ENCODE measurements at regions not wholly inside any gene's neighbourhood (a gene's known extent, or its start where the extent isn't known, plus 50 kb on each side); places are given as distances from the start of the nearest gene placed in this dataset.
"Not testable (repeated sequence)": the region's sequence is repeated elsewhere in the genome, so short reads cannot be mapped to it uniquely, and the experiment has no call there.

DNA sequence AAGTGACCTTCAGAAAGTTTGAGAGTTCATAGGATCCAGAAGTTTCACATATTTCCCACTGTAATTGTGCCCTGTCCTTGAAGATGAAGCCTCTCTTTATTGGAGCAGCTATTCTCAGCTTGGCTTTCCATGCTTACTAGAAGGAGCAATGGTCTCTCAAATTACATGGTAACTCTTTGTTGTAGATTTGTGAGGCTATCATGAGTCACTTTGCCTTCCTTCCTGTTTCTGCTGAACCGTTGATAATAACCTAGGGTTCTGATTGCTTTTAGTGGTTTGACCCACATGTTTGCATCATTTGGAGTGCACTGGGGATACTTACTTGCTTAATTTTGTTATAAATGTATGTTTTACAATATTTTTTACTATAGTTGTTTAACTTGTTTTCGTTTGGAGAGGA is 772.9 kb upstream of the SLITRK6 start:
- peak; percentile 68 for DNase-seq (ENCODE audit: low read depth)

DNA sequence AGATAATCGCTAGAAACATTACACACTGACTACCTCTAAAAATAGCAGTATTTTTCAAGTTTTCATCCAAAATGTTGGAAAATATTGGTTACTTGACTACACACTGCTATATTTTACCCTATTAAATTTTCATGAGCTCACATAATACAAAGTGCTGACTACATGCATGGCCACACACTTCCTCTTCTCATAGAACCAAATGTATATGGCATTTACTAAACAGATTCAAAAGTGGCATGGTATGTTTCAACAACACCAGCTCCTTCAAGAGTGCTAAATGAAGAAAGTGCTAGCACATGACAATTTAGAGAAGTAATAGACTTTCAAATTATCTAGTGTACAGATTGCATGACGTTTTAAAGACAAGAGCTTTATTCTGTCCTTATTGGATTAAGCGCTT is 780.4 kb upstream of the SLITRK6 start:
- DNase-seq (ENCODE audit: low read depth) = no peak

DNA sequence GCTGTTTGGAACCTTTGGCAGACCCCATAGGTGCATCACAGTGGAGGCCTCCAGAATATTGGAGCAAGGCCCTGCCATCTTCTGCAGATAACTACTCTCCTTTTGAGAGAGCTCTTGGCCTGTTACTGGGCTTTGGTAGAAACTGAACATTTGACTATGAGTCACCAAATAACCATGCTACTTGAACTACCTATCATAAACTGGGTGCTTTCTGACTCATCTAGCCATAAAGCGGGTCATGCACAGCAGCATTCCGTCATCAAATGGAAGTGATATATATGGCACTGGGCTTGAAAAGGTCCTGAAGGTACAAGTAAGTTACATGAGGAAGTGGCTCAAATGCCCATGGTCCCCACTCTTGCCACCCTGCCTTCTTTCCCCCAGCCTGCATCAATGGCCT is 782.5 kb upstream of the SLITRK6 start:
- peak; percentile 36 for DNase-seq (ENCODE audit: low read depth)

DNA sequence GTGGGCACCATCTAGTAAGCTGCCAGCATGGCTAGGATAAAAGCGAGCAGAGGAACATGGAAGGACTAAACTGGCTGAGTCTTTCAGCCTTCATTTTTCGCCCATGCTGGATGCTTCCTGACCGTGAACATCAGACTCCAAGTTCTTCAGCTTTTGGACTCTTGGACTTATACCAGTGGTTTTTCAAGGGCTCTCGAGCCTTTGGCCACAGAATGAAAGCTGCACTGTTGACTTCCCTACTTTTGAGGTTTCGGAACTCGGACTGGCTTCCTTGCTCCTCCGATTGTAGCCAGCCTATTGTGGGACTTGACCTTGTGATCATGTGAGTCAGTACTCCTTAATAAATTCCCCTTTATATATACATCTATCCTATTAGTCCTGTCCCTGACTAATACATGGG is 785.1 kb upstream of the SLITRK6 start:
- no peak for DNase-seq (ENCODE audit: low read depth)

DNA sequence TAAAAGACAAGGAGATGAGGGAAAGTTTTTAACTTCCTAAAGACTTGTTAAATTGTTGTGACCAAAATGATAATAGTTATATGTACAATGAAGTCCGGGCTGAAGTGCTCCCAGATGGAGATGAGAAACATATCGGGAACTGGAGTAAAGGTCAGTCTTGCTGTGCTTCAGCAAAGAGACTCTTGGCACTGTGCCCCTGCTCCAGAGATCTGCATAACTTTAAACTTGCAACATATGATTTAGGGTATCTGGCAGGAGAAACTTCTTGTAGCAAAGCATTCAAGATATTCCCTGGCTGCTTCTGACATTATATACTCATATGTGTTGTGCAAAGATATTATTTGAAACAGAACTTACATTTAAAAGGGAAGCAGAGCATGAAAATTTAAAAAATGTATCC is 786.6 kb upstream of the SLITRK6 start:
- peak; percentile 47 for DNase-seq (ENCODE audit: low read depth)

DNA sequence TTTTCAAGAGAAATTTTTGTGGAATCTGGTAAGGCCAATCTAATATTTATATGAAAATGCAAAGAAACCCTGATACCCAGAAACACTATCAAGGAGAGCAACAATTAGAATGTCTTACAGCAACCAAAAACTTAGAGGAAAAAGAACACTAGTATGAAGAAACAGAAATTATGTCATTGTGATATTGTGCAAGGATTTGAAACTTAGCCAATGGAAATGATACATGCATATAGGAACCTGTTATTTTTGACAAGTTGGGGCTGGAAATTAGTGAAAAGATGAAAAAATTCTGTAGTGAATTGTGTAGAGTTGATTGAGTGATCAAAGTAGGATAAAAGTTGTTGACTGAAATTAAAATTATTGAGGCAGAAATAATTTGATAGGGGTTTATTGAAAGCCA is 792.6 kb upstream of the SLITRK6 start:
- no peak for DNase-seq (ENCODE audit: low read depth)

DNA sequence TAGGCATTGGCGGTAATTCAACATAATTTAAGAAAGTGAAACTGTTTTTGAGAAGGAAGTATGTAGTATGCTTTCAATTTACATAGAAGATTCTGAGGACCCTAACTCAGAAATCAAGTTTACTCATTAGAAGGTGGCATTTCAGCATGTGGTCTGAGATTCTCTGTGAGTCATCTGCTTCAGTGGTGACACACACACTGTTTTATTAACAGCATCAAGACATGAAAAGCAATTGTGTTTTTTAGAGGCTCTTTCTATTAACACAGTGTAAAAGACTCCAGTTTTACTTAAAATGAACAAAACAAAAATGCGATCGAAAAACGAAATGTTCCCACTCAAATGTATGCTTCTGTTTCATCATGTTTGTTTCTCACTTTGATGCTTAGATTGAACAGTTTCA is 802.1 kb upstream of the SLITRK6 start:
- DNase-seq (ENCODE audit: low read depth) = peak; percentile 59

DNA sequence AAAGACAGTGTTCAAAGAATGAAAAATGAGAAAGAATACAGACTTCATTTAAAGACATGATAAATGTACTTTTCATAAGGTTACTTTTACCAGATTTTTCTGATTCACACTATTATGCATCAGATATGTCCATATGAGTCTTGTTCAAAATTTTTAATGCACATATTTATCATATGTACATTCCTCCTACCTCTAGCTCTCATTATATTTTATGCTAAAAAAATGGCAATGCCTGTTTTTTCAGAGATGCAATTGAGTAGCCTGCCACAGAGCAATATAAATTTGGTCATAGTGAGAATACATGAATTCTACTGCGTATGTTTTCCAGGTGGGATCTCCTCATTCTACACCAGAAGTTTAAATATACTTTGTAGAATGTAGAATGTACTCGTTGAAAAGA is 807.0 kb upstream of the SLITRK6 start:
- DNase-seq (ENCODE audit: low read depth) = no peak

DNA sequence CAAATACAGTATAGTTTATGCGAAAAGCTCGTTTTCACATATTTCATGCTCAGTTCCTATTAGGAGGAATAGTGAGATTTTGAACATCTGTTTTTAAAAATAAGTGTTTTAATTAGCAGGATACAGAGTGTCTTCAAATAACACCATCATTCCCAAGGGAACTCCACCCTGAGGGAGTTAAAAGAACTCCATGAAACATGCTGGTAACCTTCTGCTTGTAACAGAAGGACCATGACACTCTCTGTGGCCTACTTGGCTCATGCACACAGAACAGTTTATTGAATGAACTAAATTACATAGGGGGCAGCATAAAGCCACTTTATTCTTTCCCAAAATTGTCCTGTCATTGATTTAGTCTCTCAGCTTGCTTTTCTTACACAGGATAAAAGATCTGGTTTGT is 809.5 kb upstream of the SLITRK6 start:
- no peak for DNase-seq (ENCODE audit: low read depth)

DNA sequence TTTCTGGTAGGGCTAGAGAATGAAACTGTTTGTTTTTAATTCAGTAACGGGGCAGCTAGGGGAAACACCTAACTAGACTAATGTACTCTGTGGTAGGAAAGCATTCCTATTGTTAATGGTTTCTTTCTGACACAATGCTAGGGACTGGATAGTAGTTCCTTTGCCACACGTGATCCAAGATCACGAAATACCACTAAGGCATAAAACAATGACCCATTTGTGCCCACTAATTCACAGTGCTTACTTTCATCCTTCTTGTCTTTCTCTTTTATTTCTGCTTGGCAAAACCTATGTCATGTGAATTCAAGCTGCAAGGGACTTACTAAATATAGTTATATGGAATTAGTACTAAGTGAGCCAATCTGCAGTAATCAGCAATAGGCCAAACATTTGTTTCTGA is 834.1 kb upstream of the SLITRK6 start:
- peak; percentile 11 for DNase-seq (ENCODE audit: low read depth)

DNA sequence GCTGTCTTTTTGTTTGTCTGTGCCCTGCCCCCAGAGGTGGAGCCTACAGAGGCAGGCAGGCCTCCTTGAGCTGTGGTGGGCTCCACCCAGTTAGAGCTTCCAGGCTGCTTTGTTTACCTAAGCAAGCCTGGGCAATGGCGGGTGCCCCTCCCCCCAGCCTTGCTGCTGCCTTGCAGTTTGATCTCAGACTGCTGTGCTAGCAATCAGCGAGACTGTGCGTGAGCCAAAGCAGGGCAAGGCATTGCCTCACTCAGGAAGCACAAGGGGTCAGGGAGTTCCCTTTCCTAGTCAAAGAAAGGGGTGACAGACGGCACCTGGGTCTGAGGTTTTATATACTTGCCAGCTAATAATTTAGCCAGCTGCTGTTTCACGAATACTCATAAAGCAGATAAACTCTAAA is 852.0 kb upstream of the SLITRK6 start:
- not testable (repeated sequence) for DNase-seq (ENCODE audit: low read depth)

DNA sequence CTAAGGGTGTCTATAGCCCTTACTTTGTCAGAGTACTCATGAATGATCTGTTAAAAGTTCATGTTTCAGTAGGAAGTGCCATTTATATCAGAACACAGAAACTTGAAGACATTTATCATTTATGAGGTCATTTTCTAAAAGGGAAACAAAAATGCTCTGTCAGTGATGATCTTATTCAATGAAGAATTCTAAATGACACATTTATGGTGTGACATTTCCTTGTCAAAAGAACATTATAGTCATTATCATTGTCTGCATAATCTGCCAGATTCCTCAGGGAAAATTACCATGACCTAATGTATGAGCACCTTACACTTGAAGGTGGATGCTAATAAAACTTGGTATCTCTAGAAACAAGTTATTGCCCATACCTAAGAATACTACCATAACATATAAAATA is 853.8 kb upstream of the SLITRK6 start:
- DNase-seq (ENCODE audit: low read depth) = no peak

DNA sequence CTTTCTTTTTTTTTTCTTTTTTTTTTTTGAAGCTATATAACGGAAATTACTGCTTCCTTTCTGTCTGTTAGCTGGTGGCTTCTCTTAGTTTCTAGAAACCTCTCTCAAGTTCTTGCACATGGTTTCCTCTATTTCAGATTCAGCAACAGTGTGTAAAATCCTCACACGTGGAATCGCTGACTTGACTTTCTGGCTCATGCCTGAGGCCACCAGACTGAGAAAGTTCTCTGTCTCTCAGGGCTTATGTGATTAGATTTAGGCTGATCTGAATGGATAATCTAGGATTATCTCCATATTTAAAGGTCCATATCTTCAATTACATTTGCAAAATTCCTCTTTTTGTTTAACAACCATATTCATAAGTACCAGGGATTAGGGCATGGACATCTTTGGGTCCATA is 856.3 kb upstream of the SLITRK6 start:
- no peak for DNase-seq (ENCODE audit: low read depth)

DNA sequence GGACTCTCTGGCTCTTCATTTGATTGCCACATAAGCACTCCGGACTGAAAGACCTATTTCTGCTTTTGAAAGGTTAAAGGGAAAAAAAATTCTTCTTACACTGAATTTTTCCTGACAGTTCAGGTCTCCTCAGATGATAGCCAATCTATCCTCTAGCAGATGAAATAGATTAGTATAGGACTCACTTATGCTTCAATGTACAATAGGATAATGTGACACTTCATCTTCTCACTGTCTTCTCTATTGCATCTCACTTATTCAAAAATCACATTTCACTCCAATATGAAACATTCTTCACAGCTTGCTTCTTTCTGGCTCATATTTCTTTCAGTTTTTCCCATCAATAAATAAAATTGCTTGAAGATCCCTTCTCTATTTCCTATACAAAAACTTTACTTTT is 860.9 kb upstream of the SLITRK6 start:
- DNase-seq (ENCODE audit: low read depth) = no peak

DNA sequence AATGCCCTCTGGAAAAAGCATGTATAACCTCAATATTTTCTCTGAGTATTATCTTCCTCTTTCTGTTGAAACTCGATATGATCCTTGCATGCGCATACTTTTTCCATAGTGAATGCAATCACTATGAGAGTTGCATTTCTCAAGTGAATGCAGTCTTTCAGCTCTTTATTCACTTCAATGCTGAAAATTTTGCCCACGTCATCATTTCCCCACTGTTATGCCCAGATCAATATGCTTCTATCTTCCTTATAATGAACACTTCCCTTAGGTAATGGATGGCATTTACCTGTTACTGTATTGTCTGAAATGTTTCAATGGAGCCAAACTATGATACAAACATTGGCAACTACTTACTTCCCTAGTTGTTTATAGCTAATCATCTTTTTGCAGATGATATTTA is 866.6 kb upstream of the SLITRK6 start:
- no peak for DNase-seq (ENCODE audit: low read depth)

DNA sequence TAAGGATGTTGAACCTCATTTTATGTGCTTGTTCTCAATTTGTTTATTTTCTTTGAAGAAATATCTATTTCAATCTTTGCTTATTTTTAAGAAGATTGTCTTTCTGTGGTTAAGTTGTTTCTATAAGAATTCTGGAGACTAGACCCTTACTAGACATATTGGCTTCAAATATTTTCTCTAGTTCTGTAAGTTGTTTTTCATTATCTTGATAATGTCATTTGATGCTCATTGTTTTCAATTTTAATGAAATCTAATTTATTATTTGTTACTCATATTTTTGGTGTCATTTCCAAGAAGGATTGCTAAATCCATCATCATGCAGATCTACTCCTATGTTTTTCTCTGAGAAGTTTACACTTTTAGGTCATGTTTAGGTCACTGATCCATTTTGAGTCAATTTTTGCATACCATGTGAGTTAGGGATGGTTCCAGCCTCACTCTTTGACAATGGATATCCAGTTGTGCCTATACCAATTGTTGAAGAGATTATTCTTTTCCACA is 874.8 kb upstream of the SLITRK6 start:
- no peak for DNase-seq (ENCODE audit: low read depth)

DNA sequence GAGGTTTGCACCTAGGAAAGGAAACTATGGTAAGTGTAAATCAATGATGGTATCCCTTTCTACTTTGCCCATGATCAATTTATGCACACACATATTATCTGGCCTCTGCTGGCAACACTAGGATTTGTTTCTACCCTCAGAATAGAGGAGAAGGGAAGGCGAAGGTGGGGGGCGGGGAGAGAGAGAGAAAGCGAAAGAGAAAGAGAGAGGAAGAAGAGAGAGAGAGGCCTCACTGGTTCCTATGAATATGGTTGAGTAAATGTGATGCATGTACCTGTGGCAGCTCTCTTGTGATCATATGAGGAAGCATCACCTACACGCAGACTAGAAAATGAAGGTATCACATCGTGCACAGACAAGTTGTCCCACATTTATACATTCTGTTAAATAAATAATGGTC is 882.0 kb upstream of the SLITRK6 start:
- no peak for DNase-seq (ENCODE audit: low read depth)

DNA sequence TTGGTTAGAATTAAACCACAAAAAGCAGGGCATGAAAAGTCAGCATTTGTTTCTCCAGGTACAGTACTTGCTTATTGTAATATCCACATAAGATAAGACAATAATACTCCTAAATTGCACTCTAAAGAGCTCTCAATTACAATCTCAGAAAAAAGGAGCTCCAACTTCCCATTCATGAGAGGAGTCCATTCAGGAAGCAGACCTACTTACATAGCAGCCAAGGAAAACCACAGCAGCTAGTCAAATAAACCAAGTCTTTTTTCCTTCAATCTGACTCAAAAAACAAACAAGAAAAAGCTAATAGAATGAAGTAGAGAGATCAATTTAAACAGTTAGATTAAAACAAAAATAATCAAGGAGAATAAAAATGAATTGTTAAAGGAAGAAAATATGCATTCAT is 885.2 kb upstream of the SLITRK6 start:
- no peak for DNase-seq (ENCODE audit: low read depth)

DNA sequence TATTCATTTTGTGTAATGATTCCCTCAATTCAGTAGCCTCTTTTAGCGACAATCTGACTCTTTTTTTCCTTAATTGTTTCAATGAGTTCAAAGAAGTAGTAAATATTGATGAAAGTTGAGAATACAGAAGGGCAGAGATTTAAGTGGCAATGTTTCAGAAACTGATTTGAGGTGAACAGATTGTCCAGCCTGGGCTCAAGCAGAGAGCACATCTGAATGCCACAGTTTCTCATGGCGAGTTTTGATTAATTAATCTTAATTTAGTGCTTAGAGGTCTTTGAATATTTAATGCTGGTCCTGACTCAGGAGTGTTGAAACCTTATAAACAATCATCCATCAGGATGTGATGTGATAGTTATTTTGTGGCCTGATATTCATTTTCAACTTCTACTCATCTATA is 890.7 kb upstream of the SLITRK6 start:
- DNase-seq (ENCODE audit: low read depth) = no peak

DNA sequence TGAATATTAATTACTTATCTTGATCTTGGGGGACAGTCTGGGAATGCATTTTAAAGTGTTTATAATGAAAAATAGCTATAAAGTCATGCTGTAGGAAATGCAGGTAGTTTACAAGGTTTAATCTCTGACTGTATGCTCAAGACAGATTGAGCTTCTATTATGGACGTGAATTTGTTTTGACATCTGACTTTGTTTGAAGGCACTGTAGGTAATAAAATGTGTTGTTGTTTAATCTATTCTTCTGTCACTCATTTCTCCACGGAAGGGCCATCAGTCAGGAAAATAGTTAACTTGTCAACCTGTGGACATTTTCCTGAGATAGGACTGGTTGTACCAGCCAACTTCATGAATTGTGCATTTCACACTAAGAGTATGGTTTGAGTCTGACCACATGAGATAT is 893.1 kb upstream of the SLITRK6 start:
- no peak for DNase-seq (ENCODE audit: low read depth)

DNA sequence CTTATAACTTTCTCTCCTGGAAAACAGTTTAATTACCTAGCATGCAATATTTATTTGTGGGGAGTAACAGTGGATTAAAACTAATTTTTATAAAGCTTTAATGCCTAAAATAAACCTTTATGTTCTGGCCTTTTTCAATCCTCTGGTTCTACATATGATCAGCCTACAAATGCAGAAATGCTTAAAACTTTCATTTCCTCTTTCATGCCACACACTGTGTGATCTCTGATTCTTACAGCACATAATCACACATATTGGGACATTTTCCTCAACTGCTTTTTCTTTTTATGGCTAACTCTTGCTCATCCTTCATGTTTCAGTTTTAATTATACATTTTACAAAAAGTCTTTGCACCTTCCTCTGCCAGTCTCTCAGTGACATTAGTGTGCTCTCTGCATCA is 910.8 kb upstream of the SLITRK6 start:
- no peak for DNase-seq (ENCODE audit: low read depth)

DNA sequence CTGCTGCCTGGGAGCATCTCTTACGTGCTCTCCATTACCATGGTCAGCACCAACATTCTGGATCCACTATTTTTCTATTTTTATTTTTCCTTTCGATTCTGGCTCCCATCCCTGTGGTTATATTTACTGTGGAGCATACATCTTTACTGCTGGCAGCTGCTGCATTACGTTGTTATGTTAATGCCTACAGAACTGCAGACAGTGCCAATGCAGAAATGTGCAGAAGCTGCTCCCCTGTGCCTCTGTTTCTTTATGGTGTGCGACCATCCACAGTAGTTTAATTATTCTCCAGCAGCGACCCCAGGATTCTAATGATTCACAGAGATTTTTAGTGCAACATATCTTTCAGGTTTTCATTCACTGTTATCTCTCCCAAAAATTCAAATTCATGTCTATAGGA is 911.7 kb upstream of the SLITRK6 start:
- no peak for DNase-seq (ENCODE audit: low read depth)

DNA sequence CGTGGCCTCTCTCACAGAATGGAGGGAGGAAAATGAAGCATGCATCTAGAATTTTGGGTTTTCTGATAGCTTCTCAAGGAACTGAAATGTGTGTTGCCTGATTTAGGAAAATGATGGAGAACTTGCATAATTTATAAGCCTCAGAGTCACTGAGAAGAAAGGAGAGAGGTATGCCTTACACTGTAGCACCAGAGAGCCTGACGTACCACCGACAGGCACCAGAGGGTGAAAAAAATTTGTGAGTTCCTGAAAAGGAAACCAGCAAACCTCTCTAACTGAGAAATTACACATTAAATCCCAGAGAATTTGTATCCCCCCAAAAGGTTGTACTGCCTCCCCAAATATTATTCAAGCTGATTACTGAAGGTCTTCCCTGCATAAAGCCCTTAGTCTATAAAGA is 915.3 kb upstream of the SLITRK6 start:
- no peak for DNase-seq (ENCODE audit: low read depth)

DNA sequence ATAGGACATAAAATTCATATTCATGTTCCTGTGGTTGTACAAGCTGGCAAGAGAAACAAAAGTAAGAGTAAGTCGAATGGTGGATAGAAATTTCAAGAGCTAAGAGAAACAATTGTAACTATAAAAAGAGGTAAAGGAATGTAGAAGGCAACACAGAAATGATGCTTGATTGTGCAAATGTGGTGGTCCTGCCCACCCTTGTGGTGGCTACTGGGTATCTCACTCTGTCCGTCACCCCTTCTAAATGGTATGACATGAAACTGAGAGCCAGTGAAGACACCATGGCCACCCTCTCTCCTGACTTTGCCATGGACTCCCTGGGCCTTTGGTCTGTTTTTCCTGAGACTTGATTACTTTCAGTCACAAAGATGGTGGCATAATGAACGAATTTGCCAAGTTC is 925.9 kb upstream of the SLITRK6 start:
- no peak for DNase-seq (ENCODE audit: low read depth)

DNA sequence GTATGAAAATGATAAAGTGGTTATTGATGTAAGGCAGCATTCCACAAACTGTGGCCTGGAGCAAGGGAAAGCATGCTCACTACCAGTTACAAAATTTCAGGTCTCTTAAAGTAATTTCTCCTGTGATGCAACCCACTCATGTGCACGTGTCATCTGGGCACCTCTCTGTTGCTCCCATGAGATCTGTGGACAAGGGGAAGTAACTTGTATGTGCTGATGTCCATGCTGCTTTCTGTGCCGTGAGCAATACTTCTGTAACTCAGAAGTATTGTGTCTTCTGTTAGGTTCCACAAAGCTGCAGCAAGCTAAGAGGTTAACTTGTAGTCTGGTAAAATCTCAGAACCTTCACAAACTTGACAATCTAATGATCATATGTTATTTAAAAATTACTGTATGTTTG is 930.0 kb upstream of the SLITRK6 start:
- DNase-seq (ENCODE audit: low read depth) = no peak

Measured in renal cortical epithelial cell (primary cell).